Stimulated activated naive CD4-positive, alpha-beta T cell (primary cell): ENCODE measurements at regions not wholly inside any gene's neighbourhood (a gene's known extent, or its start where the extent isn't known, plus 50 kb on each side); places are given as distances from the start of the nearest gene placed in this dataset.

Experiments
- DNase-seq, 6 experiments: peaks; one replicate each; lab custom pipeline; 2025; lab: John Stamatoyannopoulos, UW

DNA sequence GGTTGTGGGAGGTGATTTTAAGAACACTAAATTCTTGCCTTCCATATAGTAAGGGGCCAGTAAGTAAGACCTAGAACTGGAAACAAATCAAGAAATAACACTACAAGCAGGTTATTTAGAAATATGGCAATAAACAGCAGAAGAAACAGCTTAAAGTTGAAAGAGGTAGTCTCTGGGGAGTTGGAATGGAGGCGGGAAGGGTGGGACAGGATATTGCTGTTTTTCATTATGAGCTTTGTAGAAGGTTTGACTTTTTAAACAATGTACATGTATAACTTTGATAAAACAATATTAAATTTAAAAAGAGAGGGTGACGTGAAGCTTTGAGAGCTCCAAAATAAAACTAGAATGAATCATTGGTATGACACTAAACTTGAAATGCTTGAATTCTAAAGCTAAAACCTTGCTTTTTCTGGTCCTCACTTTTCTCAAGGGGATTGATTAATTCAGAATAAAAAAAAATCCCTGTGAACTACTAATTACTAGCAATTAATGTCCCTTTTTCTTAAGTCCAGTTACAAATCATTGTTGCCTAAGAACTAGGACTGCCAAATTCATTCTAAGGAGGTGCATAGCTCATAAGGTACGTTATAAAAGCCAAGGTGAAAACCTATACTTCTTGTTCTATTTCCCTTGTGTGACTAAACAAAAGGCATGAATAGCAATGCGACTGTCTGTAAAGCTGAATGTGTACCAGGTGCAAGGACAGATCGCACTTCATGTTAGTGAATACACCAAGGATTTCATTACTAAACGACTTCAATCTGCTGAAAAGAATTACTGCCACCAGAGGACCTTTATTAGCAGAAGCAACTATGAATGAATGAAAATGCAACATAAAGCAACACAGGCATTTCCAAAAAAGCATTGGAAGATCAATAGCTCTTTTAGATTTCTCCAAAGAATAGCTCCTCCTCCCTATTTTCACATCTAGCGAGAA lies 177.5 kb downstream of the RBM43 start:
- DNase-seq, result peak in 2 of 6 experiments; percentile 10 to 15

DNA sequence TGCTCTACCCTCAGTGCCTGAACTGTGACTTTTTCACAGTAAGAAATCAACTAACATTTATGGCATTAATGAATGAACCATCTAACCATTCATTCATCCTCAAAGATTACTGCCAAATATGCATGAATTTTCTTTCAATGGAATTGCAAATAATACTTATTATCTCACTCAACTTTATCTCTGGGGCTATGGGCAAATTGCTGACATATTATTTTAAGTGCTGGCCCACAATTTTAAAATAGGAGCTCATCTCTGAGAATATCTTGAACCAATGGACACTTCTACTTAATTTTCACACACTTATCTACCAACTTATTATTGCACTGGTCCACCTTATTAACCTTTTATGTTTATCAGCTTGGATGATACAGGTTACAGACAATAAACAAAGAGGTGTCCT lies 182.8 kb downstream of the RBM43 start:
- no peak for DNase-seq

DNA sequence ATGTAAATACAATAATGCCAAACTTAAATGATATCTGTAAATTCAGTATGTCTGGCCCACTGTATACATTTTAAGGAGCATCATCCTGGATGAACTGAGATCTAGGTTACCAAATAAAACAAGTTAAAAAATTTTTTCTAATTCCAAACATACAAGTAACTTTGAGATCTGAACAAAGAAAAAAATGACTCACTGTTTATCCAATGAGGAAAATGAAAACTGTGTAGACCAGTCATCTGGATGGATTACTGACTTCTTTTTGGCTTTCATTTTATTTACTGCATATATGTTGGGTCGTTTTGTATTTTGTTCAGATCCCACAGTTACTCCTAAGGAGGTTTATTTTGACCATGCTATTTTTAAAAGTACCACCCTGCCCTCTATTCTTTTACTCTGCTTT lies 189.8 kb downstream of the RBM43 start:
- DNase-seq, result no peak

DNA sequence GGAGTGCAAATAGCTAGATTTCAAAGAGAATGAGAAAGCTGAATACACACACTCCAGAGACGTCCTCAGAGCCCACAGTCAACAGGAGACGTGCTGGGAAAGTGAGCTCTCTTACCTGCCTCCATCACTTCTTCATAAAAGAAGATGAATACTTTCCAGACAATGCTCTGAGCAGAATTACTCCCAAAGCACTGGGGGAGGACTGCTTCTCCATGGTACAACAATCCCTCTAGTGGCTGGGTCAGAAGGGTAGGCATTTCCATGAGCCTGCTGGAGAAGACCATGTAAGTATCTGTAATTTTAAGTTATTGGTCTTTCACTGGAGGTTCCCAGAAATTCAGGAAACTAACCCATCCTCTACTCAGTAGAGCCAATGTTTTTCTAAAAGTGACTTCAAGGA lies 190.3 kb downstream of the RBM43 start:
- DNase-seq, result no peak

DNA sequence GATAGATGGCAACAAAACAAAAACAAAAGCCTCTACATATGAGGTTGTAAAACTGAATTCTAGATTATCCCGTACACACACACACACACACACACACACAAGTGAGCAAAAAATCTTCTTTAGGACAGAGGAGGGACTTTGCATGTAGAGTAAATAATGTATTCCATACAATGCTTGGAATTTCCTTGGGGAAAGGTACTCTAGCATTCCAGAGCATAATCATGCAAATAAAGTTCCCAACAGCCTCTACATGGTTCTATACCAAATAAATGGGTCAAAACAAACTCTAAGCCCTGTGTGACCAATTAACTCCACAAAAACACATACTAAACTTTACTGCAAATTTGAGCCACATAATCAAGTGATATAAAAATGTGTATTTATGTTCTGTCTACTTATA lies 191.4 kb downstream of the RBM43 start:
- no peak for DNase-seq

DNA sequence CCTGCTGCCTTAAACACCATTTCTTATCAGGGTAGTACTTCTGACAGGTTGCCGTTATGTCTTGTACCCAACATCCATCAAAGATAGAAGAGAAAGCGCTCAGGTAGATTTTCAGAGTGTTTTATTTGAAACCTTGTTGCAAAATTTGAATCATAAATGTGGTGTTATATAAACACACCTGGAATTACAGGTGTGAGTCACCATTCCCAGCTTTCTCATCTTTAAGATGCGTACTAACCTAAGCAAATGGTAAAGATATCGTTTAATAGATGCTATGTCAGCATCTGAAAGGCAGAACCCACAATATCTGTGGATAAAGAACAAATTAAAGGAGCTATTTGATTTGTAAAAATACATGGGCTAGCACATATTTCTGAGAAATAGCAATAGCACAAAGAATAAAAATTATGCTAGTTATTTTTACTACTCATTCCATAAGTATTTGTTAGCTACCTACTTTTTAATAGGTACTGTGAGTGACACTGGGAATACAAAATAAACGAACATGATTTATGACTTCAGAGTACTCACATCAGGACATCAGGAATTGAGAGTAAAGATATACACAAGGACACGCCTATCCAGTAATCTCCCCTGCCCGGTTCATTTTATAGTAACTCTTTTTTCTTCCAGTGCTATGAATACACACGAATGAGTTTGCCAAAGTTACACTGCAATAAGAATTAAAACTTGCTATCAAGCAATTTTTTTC lies 193.8 kb downstream of the RBM43 start:
- no peak for DNase-seq

DNA sequence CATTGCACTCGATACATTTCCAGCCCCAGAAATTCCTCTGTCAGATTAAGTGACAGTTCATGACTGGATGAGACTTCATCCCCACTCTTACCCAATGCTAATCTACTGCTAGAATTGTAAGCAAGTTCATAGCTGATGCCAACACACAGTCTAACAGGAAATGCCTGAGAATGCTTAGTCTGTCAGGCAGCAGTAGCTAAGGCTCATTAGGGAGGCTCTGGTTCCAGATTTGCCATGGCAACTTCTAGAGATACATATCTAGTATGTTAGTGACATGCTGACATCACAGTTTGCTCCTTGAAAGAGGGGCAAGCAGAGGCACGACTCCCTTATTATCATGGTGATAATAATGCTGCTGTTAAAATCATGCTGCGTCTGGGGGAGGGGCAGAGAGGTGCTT lies 198.4 kb downstream of the RBM43 start:
- DNase-seq, result no peak

DNA sequence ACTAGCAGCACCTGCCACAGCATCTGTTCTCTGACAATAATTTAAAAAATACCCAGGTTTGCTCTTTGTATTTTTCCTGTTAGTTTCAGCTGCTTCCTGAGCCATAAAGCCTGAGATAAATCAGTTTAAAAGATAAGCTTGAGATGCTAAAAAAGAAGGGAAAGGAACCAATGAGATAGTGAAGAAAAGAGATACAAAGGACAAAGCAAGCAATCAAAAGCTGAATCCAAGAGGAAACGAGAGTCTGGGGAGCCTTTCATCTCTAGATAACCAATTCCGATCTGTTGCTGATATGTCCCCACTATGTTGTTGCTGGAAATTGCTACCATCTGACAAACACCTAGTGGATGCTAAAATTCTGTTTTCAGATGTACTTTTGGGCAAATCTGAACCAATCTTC lies 201.4 kb downstream of the RBM43 start:
- no peak for DNase-seq

DNA sequence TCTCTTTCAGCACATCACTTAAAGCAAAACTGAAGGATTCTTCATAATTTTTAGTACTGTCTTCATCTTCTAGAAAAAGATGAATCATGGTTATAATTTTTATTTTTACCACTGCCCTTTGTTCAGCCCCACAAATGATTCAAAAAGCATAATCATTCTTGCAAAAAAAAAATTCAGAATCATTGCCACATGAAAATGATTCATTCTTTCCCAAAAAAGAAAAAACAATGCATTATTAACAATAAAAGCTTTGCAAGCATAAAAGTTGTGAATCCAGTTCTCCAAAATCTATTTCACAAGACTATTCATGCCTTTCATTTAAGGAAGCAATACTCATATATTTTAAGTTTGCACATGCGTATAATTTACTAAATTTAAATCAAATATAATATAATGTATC lies 204.8 kb downstream of the RBM43 start:
- DNase-seq, result no peak

DNA sequence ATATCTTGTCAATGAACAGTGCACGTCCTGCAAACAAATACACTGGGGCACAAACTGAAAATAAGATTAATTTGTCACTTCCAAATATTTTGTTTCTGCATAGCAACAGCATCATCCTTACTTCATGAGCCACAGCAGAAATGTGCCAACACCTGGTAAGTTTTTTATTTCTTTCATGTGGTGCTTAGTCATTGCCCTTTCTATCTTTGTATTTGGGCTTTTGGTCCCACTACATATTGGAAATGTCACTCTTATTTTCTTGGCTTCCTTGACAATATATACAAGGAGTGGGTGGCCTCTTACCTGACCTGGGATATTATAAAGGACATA lies 208.0 kb downstream of the RBM43 start:
- no peak for DNase-seq

DNA sequence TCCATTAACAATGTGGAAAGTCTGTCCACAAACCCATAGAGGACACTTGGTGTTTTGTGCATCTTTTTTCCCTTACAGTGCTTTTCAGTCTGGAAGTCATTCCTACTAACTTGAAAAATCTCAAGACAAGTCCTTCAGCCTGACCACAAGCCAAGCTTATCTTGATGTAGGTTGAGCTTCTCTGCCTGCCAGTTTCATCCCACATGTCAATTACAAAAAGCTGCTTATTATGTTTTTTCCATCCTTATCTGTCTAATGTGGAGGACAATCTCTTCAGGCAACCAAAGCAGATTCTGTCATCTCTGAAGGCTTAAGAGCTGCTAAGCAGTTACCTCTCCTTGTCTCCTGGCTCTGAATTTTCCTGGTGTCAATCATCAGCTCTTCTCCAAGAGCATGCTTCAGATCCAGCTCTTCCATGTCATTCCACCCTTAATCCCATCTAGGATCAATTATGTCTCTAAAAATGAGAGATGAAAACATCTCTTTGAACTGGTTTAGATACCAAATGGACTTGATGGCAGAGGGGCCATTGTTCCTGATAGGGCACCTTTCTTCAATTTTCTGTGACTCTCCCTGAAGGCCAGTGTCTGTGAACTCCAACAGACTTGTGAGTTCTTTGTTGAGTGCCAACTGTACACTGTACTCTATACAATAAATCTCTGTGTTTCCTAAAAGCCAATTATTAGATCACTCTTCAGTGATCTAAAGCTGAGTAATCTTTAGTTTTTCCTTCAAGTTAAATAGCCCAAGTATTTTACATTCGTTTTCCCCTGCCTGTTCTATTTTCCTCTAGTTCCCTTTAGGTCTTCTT lies 208.6 kb downstream of the RBM43 start:
- DNase-seq, result no peak

DNA sequence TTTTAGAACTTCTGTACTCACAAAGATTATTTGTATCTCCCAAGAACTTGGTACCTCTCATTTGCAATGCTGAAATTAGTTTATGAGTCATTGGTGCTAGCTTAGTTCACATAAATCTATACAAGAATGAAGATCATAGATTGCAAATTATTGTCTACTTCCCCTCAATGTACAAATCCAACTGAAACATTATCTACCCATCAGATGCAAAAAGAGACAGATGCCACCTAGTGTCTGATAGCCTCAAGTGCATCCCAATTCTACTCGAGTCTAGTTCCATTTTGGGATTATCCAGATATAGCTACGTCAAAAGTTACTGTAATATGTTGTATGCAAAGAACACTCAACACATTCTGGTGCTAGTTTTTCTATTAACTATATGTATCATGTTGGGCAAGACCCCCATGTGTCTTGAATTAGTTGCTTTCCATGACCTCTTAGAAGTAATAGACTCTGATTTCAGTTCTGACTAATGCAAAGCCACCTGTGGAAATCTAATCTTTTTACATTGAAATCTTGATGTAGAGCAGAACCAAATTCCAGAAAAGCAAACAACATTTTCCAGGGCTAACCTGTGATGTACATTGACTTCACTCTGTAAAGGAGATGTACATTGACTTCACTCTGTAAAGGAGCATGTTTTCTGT lies 210.0 kb downstream of the RBM43 start:
- peak in 3 of 6 experiments; percentile 0 to 41 (median 29) for DNase-seq

DNA sequence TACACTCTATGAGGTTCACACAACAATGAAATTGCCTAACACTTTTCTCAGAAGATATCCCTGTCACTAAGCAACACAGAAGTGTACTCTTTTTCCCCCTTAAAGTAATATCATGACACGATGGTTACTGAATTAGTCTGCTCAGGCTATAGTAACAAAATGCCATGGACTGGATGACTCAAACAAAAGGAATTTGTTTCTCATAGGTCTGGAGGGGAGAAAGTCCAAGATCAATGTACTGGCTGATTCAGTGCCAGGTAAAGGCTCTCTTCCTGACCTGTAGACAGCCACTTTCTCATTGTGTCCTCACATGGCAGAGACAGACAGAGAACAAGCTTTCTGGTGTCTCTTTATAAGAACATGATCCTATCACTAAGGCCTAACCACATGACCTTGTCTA lies 211.9 kb downstream of the RBM43 start:
- DNase-seq, result no peak

DNA sequence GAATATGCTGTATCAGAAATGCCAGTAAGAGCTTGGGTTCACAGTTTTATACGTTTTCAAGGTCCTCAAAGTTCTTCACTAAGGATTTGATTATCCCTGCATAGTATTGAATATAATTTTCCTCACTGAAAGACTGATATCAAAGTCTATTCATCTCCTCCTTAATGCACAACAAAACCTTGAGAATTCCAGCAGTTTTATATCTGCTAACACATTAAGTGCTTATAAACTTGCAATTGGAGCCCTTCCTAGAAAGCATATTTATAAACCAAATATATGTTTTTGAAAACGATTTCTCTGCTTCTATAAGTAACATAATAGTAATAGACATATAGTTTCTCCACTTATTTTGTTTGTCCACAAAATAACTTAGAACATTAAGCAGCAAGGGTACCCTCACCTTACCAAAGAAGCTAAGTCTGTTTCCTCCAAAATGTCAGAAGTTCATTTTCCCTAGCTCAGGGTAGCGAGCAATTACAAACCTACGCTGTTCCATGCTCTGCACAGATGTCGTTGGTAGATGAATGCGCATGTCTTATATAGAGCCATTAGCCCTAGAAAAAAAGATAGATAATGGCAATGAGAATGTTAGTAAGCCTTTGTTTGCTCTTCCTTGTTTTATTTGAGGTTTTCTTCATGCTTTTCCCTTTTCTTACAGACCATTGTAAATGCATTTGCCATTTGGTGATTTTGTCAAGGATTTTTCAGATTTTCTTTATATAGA lies 213.2 kb downstream of the RBM43 start:
- no peak for DNase-seq

DNA sequence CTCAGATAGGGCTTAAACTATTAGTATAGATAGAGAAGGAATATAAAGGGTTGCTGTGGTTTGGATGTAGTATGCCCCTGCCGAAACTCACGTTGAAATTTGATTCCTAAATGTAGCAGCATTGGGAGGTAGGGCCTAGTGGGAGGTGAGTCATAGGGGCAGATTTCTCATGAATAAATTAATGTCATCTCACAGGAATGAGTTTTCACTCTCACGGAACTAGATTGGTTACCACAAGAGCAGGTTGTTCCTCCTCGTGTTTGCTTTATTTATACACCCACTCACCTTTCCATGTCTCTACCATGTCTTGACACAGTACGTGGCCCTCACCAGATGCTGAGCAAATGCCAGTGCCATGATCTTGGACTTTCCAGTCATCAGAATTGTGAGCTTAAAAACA lies 218.2 kb downstream of the RBM43 start:
- DNase-seq, result no peak

DNA sequence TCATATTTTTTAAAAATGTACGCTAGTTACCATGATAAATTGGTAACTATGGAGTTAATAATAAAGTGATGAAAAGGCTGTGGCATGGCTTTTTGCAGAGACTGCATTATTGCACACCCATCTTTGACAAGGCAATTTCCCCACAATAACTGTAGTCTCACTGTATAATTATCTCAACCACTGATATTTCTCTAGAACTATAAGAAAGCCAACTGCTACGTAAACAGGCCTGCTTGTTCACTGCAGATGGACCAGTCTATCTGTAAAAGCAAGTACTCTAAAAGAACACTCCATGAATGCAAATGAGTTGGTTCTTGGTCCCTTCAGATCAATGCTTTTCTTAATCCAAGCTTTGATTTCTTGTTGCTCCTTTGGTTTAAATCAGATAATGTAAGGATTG lies 218.7 kb downstream of the RBM43 start:
- no peak for DNase-seq

DNA sequence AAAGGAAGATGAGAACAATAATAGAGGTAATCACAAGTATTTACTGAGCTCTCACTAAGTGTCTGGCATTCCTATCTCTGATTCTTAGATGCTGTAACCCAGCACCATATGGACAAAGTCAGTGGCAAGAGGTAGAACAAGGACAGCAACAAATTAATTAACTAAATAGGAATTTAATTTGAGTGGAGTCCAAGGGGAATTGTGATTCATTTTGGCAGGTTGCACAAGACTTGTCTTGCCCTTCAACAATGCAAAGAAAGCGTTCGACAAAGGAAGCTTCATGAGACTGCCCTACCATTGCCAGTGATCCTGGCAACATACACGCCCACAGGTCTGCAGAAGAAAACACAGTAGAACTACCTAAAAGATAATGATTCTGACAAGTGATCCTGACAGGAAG lies 221.6 kb downstream of the RBM43 start:
- no peak for DNase-seq

DNA sequence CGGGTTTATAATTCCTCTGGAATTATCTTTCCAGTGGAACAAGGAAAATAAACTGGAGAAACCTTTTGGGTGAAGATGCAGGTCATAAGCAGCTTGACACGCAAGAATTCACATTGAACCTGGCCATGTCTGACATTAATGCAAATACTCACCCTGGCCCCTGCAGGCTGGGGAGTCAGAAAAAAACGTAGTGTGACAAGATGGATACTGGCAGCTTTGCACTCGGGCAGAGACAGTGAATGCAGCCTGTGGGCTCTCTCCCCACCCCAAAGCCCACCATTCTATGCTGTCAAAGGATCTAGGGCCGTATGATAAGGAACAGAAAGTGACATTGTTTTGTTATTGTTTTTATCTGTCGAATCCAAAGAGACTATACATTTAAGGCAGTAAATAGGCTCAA lies 223.1 kb downstream of the RBM43 start:
- DNase-seq, result no peak

DNA sequence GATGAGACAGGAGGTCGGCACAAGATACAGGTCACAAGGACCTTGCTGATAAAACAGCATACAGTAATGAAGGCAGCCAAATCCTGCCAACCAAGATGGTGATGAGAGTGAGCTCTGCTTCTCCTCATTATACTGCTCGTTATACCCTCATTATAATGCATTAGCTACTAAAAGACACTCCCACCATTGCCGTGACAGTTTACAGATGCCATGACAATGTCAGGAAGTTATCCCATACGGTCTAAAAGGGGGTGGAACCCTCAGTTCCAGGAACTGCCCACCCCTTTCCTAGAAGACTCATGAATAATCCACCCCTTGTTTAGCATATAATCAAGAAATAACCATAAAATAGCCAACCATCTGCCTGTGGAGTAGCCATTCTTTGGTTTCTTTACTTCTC lies 224.2 kb downstream of the RBM43 start:
- DNase-seq, result no peak

DNA sequence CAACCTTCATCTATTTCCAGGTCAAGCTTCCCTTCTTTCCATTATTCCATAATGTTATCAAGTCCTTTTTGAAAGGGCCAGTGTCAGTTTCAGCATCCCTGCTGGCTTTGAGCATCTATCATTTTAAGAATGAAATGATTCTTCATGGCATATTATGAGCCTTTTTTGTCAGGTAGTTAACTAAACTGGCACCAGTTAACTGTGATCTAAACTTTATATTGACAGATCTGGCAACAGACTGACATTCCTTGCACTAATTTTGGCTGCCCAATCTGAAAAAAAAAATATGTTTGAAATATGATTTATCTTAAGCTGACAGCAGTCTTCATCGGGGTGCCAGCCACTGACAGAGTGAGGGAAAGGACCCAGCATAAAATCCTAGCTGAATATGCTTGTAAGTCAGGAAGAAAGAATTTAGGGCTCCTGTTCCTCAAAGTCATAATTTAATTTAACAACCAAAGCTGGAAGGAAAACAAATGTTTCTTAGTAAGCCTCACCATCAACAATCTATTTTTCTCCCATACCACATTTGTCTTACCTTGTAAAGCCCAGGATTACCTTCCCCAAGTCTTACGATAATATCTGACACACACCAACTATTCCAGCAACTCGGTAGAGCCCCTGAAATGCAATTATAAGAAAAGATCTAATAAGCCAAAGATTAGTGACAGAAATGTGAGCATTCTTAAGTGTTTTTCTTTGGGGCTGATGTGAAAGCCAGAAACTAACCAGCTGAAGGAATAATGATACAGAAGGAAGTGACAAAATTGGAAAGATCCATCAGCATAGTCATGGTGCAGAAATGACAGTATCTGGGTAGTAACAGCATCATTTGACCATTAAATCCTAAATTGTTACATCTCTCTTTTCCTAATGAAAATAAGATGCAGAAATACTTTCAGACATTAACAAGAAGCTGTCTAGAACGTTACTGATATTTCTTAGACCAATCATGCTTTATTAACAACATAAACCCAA lies 228.1 kb downstream of the RBM43 start:
- DNase-seq, result no peak
